ENCODE measurements at regions not wholly inside any gene's neighbourhood (a gene's known extent, or its start where the extent isn't known, plus 50 kb on each side); places are given as distances from the start of the nearest gene placed in this dataset.

DNA sequence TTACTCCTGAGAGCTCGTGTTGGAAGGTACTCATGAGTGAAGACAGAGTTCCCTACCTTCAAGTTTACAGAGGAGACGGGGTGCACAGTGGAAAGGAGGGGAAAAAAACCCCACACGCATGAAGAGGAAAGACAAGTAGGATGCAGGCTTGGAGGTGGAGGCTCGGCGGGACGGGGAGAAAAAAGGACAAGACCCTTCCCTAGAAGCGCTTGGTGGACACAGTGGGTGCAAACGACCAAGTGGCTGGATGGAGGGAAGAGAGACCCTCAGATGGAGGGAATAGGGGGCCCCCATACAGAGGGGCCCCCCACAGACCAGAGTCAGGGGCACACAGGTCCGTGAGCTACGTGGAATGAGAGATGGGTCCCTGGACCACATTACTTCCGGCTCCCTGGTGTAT lies 380.1 kb downstream of the SHANK2 start:
- Histone ChIP-seq H3K27ac (no peak overlapping the region), H3K9me3 (no peaks in the 10 kb centered on the region), H3K4me3 (no peak overlapping the region), H3K36me3 (no peaks in the 10 kb centered on the region), H3K27me3 (no peaks in the 10 kb centered on the region), H3K4me1 (ENCODE audit: insufficient read depth) (no peaks in the 10 kb centered on the region)
- intact Hi-C loops (cut with DNase I): no loop called here
- 74 to 81% (median 81%) methylated on average over 11 of the region's 11 CpGs for WGBS, 3 donors
- TF ChIP-seq EP300 (IDR thresholded peaks at IDR 0.05) (no peak), POLR2A (IDR thresholded peaks at IDR 0.05) (no peak)
- TF ChIP-seq, protein P1, sequence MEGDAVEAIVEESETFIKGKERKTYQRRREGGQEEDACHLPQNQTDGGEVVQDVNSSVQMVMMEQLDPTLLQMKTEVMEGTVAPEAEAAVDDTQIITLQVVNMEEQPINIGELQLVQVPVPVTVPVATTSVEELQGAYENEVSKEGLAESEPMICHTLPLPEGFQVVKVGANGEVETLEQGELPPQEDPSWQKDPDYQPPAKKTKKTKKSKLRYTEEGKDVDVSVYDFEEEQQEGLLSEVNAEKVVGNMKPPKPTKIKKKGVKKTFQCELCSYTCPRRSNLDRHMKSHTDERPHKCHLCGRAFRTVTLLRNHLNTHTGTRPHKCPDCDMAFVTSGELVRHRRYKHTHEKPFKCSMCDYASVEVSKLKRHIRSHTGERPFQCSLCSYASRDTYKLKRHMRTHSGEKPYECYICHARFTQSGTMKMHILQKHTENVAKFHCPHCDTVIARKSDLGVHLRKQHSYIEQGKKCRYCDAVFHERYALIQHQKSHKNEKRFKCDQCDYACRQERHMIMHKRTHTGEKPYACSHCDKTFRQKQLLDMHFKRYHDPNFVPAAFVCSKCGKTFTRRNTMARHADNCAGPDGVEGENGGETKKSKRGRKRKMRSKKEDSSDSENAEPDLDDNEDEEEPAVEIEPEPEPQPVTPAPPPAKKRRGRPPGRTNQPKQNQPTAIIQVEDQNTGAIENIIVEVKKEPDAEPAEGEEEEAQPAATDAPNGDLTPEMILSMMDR (IDR thresholded peaks at IDR 0.05): no peak
- no peak for DNase-seq

DNA sequence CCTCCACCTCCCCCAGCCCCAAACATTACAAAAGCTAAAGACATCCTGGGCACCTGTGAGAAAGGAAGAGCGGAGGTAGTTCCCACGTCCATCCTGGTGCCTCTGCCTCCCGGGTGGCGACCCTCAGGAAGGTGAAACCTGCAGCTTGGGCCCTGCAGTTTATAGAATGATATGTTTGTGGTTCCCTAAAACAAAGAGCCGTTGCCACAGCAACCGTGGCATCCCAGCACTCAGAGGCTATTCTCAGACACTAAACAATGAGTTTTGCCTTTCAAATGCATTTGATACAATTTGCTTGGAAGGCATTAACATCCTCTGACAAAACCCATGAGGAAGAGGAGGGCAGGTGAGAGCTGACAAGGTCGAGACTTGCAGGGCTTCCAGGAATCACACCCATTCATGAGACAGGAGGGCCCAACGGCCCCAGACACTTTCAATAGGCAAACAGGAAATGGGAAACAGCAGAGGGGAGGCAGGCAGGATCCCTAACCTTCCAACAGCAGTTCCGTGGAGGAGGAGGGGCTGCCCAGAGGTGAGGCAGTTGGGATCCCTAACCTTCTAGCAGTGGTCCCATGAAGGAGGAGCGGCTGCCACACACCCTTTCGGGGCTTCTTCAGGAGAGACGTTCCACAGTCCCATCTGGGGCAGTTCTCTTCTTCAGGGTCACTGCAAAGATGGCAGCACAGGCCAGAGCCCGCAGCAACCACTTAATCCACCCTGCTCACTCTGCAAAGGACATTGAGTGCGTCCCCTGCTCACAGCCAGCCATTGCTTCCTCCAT lies 379.2 kb downstream of the SHANK2 start:
- Histone ChIP-seq H3K4me3 (no peak overlapping the region), H3K4me1 (ENCODE audit: insufficient read depth) (no peaks in the 10 kb centered on the region), H3K27me3 (no peaks in the 10 kb centered on the region), H3K27ac (no peak overlapping the region), H3K9me3 (no peaks in the 10 kb centered on the region), H3K36me3 (no peaks in the 10 kb centered on the region)
- intact Hi-C loops (cut with DNase I): no loop called here
- 49 to 56% (median 53%) methylated on average over 14 of the region's 14 CpGs for WGBS, 3 donors
- TF ChIP-seq EP300 (IDR thresholded peaks at IDR 0.05): no peak
- TF ChIP-seq, protein P1 (IDR thresholded peaks at IDR 0.05): no peak
- no peak for TF ChIP-seq POLR2A (IDR thresholded peaks at IDR 0.05)
- DNase-seq: no peak

DNA sequence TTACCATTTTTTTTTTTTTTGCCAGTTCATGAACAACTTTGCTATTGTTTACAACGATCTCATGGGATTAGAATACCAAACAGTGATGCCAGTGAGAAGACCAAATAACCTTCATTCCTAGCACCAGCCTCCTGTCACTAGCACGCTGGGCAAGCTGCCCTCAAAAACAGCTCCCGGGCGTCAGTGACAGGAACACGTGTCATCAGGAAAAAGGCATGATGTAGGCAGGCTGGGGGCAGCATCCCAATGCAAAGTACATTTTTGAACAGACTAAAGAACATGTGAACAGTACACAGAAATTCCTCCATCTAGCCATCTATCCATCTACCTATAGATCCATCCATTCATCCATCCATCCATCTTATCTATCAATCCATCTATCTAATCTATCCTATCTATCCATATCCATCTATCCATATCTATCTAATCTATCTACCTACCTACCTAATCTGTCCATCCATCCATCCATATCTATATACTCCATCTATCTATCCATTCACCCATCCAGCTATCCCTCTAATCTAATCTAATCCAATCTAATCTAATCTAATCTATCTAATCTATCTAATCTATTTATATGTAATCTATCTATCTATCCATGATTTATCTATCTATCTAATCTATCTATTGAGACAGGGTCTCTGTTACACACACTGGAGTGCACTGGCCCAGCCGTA lies 378.5 kb downstream of the SHANK2 start:
- Histone ChIP-seq H3K4me3 (no peak overlapping the region), H3K36me3 (no peaks in the 10 kb centered on the region), H3K9me3 (no peaks in the 10 kb centered on the region), H3K27me3 (no peaks in the 10 kb centered on the region), H3K4me1 (ENCODE audit: insufficient read depth) (no peaks in the 10 kb centered on the region), H3K27ac (no peak overlapping the region)
- TF ChIP-seq POLR2A (IDR thresholded peaks at IDR 0.05): no peak
- TF ChIP-seq, protein P1 (IDR thresholded peaks at IDR 0.05): no peak
- TF ChIP-seq EP300 (IDR thresholded peaks at IDR 0.05): no peak
- intact Hi-C loops (cut with DNase I): no loop called here
- no peak for DNase-seq
- 70 to 81% (median 81%) methylated on average over 6 of the region's 6 CpGs for WGBS, 3 donors

DNA sequence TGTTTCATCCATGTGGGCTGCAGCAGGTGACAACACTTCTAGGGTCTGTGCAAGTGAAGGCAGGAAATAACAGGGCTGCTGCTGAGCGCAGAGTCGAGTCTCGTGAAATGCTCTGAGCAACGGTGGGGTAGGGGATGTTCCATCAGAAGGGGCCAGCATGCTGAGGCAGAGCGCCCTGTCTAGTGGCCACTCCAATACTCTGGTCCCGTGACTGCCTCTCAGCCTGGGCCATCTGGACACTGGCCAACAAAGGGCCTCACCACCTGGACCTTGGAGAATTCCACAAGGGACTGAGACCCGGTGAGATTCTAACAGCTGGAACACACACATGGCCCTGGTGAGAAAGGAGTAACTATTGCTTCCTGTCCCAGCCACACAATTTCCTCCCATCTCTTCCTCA lies 375.7 kb downstream of the SHANK2 start:
- 35 to 48% (median 38%) methylated on average over 7 of the region's 7 CpGs for WGBS, 3 donors

More for the DNA sequence above, 375.7 kb downstream of the SHANK2 start:
- intact Hi-C loops (cut with DNase I): no loop called here
- no peaks in the 10 kb centered on the region for H3K9me3 ChIP-seq
- no peak overlapping the region for H3K27ac ChIP-seq
- no peak for DNase-seq
- no peak overlapping the region for H3K4me3 ChIP-seq
- H3K36me3 ChIP-seq: no peaks in the 10 kb centered on the region
- no peaks in the 10 kb centered on the region for H3K27me3 ChIP-seq
- H3K4me1 ChIP-seq (ENCODE audit: insufficient read depth): no peaks in the 10 kb centered on the region
- TF ChIP-seq POLR2A (IDR thresholded peaks at IDR 0.05): no peak
- TF ChIP-seq, protein P1 (IDR thresholded peaks at IDR 0.05): no peak
- TF ChIP-seq EP300 (IDR thresholded peaks at IDR 0.05): no peak

All from ovary (tissue), 7 donors.